H1 (cell line): ENCODE measurements at regions not wholly inside any gene's neighbourhood (a gene's known extent, or its start where the extent isn't known, plus 50 kb on each side); places are given as distances from the start of the nearest gene placed in this dataset.

Experiments used
- ATF3 ChIP-seq: IDR thresholded peaks from 2 replicates; pipeline ENCODE4 v1.6.1; 2011; ENCODE audit warnings: low read depth, mild to moderate bottlenecking, low read length; ENCODE audit not compliant: insufficient read depth
- CEBPB ChIP-seq: IDR thresholded peaks from 2 replicates; pipeline ENCODE4 v1.6.1; 2012; ENCODE audit warnings: low read depth, low read length
- CHD7 ChIP-seq: fragments of 300-600 bp; sonication (generic); IDR thresholded peaks from 2 replicates; pipeline ENCODE4 v1.7.1; 2012; ENCODE audit warnings: low read length, moderate library complexity, mild to moderate bottlenecking, inconsistent platforms; ENCODE audit not compliant: insufficient replicate concordance
- CTCF ChIP-seq, 3 experiments: IDR thresholded peaks; 1 replicate in 2 of 3; 2 replicates in 1 of 3; pipeline versions ENCODE4 v1.5.1 to v1.6.1; 2011; ENCODE audit warnings: low read length in 3 of 3, mild to moderate bottlenecking in 3 of 3, inconsistent platforms in 2 of 3, low read depth in 1 of 3, moderate library complexity in 1 of 3; ENCODE audit not compliant: insufficient read depth in 1 of 3; ENCODE audit errors: control extremely low read depth in 1 of 3
- EZH2 ChIP-seq: fragments of 200-600 bp; sonication (generic); IDR thresholded peaks from 2 replicates; pipeline ENCODE4 v1.7.1; 2012; ENCODE audit warnings: low read depth, mild to moderate bottlenecking, moderate library complexity, low read length, inconsistent platforms; ENCODE audit not compliant: severe bottlenecking
- GABPA ChIP-seq: IDR thresholded peaks from 2 replicates; pipeline ENCODE4 v1.6.1; 2011; ENCODE audit warnings: mild to moderate bottlenecking, low read length, moderate library complexity, borderline replicate concordance; ENCODE audit not compliant: insufficient read depth
- POLR2AphosphoS5 ChIP-seq: IDR thresholded peaks from 2 replicates; pipeline ENCODE4 v1.6.1; 2011; ENCODE audit warnings: low read depth, low read length
- RAD21 ChIP-seq, 2 experiments: IDR thresholded peaks in 1 of 2; conservative IDR thresholded peaks in 1 of 2; 2 replicates each; pipeline ENCODE4 v1.6.1; 2011; ENCODE audit warnings: low read depth in 2 of 2, low read length in 2 of 2, improper control_type of control experiment in 1 of 2, inconsistent platforms in 1 of 2, mild to moderate bottlenecking in 1 of 2, moderate library complexity in 1 of 2
- SP2 ChIP-seq: IDR thresholded peaks from 2 replicates; pipeline ENCODE4 v1.6.1; 2012; ENCODE audit warnings: mild to moderate bottlenecking, low read length, inconsistent platforms
- TAF1 ChIP-seq: IDR thresholded peaks from 2 replicates; pipeline ENCODE4 v1.6.1; 2011; ENCODE audit warnings: mild to moderate bottlenecking, low read depth, low read length

GRCh38 chr6:63446405-63446804 lies 125.9 kb upstream of the LOC128125822 start:
- no peak for TF ChIP-seq EZH2
- TF ChIP-seq CEBPB = no peak
- no peak for TF ChIP-seq SP2
- no peak for TF ChIP-seq CTCF (IDR thresholded peaks at IDR 0.05; ENCODE audit: control extremely low read depth in 1 of 3, insufficient read depth in 1 of 3, low read depth in 1 of 3, low read length in 3 of 3)
- no peak for TF ChIP-seq CHD7
- no peak for TF ChIP-seq TAF1
- no peak for TF ChIP-seq GABPA
- no peak for TF ChIP-seq RAD21 (IDR thresholded peaks at IDR 0.05 in 1 of 2, conservative IDR thresholded peaks at IDR 0.05 in 1 of 2; ENCODE audit: low read depth in 2 of 2, low read length in 2 of 2)
- TF ChIP-seq ATF3 = no peak
- no peak for TF ChIP-seq POLR2AphosphoS5
